CD4-positive, alpha-beta T cell treated with Interleukin-4 for 4 hours (primary cell): ENCODE measurements at regions not wholly inside any gene's neighbourhood (a gene's known extent, or its start where the extent isn't known, plus 50 kb on each side); places are given as distances from the start of the nearest gene placed in this dataset.
"Not testable (repeated sequence)": the region's sequence is repeated elsewhere in the genome, so short reads cannot be mapped to it uniquely, and the experiment has no call there.

Source experiments
- DNase-seq: peaks from one replicate; pipeline ENCODE4 v3.0.0-alpha.2; 2020

DNA sequence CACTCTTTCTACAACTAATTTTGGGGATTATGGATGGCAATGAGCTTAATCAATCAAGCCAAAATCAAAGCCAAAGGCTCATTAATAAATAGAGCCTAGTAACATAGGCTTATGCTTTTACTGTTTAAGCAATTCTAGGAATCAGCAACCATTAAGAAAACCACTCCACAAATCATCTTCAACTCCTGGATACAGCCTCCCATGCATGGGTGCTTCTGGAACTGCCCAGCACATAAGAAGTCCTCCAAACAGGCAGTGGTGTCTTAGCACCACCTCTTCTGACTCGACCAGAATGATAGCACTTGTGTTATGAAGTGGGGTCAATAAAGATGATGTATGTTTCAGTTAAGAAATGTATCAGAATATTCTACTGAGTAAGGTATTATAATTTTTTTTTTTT, 104.4 kb upstream of the SERPINE2 start:
- DNase-seq, result no peak

DNA sequence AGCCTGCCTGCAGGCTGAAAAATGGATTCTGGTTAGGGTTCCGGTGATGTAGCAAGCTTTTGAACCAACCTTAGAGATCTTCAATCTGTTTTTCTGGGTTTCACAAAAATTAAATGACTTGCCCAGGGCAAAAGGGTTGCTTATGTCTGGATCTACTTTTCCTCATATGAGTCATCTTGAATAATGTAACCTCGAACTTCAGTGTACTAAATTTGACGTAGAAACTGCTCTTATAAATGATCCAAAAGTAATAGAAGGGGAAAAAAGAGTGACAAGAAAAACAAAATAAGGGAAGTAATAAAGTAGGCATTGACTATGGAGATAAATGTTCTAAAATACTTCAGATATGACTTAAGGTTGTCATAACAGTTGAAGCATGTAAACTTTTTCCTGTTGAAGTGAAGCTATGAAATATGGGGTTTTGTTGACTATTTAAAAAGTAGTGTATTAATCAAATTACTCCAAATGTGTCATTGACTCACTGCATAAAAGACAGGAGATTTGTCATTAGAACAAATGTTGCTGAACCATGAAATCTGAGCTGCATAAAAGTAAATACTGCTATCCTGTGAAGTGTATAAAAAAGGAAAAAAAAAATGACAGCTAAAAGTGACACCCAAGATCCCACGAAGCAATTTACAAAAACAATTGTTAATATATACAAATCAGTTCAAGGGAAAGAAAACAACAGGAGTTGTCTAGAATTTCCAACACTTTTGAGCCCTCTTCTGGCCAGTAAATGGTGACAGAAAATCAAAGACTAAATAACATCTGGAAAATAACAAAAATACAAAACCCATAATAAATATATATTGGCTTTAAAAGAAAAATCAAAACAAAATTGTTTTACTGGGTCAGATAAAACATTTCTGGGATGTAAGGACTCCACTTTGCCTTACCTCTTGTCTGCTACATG, 103.6 kb upstream of the SERPINE2 start:
- no peak for DNase-seq

DNA sequence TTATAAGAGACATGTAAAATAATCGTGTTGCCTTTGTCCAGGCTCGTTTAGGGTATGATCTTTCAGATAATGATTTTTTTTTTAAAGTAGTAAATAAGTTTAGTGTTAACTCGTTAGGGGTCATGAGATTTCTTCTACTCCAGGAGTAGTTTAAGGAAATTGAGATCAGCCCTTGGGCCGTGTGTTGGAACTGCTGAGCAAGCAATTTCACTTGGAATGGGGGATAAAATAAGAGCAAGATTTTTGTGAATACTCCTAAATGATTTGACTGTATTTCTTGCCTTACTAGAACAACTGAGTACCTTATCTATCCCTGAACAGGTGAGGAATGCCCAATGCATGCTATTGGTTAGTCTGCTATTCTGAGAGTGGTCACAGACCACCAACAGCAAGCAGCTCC, 102.2 kb upstream of the SERPINE2 start:
- DNase-seq, result no peak

DNA sequence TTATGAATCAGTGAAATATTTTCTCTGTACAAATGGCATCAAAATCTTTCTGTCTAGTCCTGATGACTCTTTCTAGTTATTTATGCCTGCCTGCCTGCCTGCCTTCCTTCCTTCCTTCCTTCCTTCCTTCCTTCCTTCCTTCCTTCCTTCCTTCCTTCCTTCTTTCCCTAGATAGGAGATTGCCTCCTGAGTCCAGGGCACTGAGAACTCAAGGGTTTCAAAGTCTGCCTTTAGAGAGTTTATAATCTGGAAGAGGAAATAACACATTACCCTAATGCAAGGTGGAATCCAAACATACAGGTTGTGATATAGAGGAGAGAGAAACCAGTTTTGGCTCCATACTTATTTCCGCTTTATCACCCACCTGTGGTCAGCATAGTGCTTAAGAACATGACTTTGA, 98.1 kb upstream of the SERPINE2 start:
- DNase-seq, result no peak

DNA sequence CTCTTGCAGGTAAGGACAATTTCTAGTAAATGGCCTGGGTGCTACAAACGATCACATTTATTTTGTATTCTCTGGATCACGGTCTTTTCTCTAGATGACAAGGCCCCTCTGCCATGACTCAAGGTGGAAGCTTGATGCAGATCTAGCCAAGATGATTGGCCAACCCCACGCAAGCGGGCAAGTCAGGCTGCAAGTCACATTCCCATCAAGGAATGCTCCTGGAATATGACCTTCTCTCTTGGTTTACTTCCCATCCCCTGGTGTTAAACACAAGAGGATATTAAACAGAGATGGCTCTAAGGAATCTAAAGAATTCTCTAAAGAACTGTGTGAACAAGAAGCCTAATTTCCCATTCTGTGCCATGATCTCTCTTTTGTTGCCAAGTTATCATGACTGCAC, 97.3 kb upstream of the SERPINE2 start:
- DNase-seq, result no peak

DNA sequence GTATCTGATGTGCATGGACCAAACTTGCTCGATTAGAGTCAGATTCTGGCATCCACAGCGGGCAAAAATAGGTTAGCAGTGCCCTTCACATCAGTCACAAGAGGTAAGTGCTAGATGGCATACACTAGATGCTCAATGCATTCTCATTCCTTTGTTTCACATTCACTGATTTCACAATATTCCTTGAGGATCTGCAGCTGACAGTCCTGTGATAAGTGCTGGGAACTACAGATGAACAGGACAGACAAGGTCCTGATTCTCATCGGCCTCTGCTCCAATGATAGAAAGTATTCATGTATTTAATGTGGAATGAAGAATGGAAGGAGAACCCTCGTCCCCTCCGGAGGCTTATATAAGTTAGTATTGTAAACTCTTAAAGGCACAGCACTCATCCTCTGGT, 96.8 kb upstream of the SERPINE2 start:
- DNase-seq, result no peak

DNA sequence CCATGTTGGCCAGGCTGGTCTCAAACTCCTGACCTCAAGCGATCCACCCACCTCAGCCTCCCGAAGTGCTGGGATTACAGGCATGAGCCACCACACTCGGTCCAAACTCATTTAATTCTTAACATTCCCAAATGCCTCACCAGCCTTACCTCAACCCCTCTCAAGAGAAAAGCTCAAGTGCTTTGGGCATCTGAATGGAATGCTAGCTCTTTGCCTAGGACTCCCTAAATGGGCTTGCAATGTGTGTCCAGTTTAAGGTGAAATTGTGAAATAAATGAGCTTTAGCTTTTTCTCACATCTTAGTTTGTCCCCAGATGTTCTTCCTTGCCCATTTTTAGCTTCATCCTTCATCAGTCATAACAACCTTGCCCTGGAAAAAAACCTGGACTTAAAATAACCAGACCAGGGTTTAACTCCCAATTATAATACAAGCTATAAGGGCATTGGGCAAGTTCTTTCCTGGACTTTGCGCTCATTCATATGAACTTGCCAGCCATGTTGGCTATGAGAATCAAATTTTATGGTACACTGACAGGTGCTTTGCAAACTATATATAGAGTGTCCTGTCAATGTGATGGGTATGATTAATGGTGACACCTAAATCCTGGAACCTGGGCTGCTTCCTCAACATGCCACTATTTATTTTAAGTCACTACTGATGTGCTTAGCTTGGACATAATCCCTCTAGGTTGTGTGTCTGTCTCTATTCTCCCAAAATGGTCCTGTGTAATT, 95.1 kb upstream of the SERPINE2 start:
- no peak for DNase-seq

DNA sequence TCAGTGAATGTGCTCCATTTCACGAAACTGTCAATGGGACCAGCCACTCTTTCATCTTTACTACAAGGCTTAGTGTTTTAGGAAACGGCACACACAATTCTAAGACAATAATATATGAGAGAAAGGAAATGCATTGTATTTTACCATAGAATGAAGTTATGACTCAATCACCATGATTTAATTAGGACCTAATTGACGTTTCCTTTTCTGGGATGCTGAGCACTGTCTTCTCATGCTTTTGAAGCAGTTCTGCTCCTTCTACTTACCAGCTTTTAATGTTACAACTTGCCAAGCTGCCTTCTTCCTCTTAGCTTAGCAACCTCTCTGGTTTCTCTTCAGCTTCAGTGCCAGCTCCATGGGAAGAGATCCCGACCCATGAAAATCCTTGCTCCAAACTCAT, 94.3 kb upstream of the SERPINE2 start:
- no peak for DNase-seq

DNA sequence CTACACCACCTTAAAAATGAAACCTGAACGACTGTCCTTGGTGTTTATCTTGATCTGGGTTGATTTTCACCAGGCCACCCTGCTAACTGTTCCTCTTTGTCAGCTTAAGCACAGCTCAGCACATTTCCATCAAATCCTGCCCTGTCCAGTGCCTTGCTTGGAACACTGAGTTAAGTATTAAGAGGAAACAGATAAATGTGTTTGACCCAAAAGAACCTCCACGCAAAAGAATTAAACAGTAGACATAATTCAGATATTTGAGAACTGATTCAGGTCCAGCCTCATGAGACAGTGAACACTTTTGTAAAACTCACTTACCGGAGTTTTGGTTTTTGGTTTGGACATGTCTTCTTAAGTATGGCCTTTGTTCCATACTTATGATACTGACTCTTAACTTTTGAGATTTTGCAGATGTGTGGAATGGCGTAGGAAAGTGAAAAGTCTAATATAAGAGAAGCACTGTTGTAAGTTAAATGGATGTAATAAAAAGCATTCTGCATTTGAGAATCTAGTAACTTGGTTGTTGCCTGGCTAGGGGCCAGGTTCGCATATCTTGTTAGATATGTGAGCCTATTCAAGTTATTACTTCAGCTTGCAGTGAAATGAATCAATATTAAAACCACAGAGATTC, 88.9 kb upstream of the SERPINE2 start:
- DNase-seq, result no peak

DNA sequence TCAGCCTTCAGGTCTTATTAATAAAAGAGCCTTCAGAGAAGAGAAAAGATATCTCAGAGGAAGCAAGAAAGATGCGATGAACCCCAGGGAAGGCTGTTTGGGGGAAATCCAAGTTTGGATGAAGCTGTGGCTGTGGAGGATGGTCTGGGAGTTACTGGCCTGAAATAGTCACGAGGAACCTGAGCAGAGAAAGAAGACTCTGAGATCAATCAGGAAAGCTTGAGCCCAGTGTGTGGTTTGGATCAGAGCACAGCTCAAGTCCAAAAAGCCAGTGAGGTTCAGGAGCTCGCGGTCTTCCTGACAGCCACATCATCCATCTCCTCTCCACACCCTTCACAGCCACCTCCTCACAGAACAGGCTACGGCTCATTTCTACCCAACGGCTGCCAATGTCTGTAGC, 87.4 kb upstream of the SERPINE2 start:
- DNase-seq, result no peak

DNA sequence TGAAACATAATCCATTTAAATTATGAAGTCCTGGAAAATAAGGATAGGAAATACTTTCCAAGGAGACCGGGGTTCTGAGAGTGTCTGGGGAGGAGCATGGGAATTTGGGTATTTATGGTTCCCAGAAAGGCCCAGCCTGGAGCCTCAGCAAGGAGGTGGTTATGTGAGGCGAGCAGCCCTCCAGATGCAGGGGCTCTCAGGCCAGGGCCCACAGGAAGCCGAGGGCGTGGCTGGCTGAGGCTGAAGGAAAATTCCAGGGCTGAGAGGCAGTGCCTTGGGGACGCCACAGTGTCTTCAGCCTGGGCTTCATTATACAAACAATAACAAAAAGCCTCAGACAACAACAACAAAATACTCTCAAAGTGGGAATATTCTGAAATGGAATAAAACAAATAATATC, 86.9 kb upstream of the SERPINE2 start:
- DNase-seq, result no peak

DNA sequence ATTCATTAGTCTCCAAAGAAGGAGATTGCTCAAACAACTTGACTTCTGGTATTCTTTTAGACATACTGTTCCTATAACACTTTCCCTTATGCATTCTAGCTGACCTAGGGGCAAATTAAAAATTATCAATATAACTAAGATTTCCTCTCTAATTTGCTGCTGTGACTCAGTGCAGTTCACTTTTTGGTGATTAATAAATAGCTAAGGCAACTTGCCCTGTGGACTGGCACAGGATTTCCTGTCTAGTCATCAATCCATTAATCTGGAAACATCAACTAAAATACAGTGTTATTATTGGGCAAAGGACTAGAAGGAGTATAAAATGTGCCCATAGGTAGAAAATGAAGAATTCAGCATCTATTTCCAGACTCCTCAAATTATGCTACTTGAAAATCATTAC, 83.5 kb upstream of the SERPINE2 start:
- no peak for DNase-seq

DNA sequence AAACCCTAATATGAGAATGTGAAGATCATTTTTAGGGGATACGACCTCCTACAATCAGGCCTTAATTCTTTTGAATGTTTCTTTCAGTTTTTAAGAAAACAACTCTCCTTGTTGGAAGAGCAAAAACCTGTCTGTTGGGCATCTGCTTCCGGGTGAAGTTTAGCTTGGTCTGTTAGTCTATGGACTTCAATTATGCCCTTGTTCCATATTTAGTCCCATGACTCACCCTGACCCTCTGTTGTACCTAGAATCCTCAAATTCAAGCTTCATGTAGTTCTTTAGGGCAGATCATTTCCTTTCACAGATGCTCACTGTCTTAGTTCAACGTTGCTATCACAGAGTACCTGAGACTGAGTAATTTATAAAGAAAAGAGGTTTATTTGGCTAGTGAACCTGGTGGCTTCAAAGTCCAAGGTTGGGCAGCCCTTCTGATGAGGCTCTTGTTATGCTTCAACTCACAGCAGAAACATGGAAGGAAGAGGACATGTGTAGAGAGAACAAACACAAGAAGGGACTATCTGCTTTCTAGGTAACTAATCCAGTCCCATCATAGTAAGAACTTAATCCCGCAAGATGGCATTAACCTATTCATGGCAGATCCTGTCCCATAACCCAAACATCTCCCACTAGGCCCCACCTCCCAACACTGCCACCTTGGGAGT, 82.5 kb upstream of the SERPINE2 start:
- no peak for DNase-seq

DNA sequence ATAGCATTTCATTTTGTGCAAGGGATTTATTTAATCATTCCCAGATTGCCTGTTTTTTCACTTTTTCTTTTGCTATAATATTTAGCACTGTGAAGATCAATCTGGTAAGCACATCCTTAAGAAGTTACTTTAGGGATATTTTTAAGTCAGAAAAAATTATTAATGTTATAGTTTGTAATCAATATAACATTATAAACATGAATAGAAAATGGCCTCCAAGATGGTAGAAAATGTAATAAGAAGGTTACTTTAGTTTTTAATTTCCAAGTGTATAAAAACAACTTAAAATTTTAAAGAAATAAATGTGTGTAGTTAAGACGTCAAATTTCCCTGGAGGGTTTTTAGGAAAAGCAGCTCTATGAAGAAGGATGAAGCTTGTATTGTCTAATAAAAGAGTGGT, 81.9 kb upstream of the SERPINE2 start:
- DNase-seq, result no peak

DNA sequence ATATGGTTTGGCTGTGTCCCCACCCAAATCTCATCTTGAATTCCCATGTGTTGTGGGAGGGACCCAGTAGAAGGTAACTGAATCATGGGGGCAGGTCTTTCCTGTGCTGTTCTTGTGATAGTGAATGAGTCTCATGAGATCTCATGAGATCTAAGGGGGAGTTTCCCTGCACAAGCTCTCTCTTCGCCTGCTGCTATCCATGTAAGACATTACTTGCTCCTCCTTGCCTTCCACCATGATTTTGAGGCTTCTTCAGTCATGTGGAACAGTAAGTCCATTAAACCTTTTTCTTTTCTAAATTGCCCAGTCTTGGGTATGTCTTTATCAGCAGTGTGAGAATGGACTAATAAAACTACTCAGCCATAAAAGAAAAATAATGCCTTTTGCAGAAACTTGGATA, 80.8 kb upstream of the SERPINE2 start:
- DNase-seq, result not testable (repeated sequence)

DNA sequence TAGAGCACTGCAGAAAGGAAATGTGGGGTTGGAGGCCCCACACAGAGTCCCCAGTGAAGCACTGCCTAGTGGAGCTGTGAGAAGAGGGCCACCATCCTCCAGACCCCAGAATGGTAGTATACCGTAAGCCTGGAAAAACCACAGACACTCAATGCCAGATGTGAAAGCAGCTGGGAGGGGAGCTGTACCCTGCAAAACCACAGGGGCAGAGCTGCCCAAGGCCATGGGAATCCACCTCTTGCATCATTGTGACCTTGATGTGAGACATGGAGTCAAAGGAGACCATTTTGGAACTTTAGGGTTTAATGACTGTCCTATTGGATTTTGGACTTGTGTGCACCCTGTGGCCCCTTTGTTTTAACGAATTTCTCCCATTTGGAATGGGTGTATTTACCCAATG, 75.3 kb upstream of the SERPINE2 start:
- no peak for DNase-seq

DNA sequence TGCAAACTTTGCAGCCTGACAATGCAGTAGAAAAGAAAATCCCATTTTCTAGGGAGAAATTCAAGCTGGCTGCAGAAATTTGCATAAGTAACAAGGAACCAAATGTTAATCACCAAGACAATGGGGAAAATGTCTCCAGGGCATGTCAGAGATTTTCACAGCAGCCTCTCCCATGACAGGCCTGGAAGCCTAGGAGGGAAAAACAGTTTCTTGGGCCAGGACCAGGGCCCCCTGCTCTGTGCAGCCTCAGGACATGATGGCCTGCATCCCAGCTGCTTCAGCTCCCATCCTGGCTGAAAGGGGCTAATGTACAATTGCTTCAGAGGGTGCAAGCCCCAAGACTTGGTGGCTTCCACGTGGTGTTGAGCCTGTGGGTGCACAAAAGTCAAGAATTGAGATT, 74.8 kb upstream of the SERPINE2 start:
- not testable (repeated sequence) for DNase-seq

DNA sequence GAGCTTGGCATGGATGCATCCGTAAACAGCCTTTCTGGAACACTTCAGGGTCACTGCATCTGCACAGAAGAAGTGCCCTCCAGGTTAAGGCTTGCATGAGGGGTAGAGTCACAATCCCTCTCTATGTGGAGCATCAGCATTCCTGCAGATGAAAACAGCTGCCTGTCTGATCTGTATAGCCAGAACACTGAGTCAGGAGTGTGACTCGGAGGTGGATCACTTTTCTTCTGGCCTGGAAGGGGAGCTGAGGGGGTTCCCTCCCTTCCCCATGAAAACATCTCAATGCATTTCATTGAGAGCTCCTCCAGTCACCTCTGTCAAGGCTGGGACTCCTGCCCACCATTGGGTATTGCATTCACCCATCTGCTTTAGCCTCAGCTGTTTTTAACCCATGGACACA, 72.5 kb upstream of the SERPINE2 start:
- DNase-seq, result no peak

DNA sequence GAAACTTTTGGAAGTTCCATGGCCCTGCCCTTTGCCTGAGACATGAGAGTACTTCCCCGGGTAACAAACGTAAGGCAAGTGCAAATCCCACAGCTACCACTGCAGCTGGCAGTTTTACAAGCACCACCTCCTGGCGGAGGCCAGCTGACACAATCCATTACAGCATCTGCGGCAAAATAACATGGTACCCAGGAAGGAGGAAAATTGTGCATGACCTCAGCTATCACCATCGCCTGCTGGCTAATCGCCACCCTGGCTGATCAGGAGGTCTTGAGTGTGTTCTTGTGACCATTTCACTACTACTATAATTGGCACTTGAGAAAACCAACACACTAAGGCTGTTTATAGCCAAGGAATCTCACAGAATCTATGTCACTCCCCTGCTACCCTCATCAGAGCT, 71.7 kb upstream of the SERPINE2 start:
- DNase-seq, result no peak

DNA sequence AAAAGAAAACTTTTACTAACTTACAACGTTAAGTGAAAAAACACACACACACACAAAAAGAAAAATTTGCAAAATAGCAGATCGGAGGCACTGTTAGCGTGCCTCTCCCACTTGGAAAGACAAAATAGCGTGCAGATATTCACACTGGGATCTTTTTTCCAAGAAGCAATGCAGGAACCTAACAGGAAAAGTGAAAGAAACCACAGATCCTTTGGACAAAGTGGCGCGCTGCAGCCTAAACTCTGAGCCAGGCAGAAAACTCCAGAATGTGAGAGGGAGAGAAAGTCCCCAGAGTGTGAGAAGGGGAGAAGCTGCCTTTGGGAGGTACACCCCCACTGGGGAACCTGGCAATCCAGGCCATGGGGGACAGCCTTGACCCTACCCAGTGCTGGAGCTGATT, 70.7 kb upstream of the SERPINE2 start:
- no peak for DNase-seq

DNA sequence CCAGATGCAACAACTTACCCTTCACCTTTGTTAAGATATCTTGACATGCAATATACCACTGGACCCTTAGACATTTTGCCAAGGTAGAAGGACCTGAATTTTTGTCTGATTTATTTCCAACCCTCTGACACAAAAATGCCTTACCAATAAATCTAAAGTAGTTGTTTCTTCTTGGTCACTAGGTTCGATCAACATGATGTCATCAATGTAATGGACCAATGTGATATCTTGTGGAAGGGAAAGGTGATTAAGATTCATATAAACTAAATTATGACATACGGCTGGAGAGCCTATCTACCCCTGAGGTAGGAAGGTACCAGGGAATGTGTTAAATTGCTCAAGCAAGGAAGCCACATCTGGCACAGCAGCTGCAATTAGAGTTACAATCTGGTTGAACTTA, 67.7 kb upstream of the SERPINE2 start:
- DNase-seq, result no peak

DNA sequence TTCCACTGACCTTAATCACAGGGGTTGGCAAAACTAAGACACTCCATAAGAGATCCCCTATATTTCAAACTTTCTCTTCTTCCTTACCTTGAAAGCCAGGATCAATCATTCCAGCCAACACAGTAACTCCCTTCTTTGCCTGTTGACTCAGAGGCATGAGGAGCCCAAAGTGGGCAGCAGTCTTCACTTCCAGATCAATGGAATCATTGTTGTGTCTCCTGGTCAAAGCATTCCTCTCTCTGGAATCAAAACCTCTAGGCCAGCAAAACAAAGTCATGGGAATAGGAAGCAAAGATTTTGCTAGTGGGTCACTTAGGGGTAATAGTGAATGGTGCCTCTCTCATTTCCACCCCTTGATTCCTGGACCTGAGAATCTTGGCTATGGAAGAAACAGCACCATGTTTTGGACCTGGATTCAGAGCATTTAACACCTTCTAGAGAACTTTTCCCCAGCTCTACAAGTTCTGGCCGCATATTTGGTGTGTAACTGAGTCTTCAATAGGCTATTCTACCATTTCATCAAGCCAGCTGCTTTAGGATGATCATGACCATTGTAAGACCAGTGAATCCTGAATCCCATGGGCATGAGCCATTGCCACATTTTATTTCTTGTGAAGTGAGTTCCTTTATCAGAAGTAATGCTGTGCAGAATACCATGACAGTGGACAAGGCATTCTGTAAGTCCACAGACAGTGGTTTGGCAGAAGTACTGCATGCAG, 65.7 kb upstream of the SERPINE2 start:
- DNase-seq, result no peak

DNA sequence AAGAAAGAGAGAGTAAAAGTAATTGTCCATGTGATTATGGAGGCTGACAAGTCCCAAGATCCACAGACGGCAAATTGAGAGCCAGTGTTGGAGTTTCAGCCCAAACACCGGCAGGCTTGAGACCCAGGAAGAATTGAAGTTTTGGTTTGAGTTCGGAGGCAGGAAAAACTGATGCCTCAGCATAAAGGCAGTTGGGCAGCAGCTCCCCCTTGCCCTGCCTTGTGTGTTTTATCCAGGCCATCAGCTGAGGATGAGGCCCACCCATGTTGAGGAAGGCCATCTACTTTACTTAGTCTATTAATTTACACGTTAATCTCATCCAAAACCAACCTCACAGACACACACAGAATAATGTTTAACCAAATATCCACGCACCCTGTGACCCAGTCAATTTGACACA, 64.6 kb upstream of the SERPINE2 start:
- DNase-seq, result no peak
